Testis (tissue), 2 donors: ENCODE measurements at regions not wholly inside any gene's neighbourhood (a gene's known extent, or its start where the extent isn't known, plus 50 kb on each side); places are given as distances from the start of the nearest gene placed in this dataset.

Source experiments
- DNase-seq: peaks from one replicate; pipeline ENCODE4 v3.0.0-alpha.2; 2019
- H3K27ac ChIP-seq, 2 donors: fragments of 200-600 bp; sonication (generic); one replicate each; pipeline ENCODE4 v1.5.1; 2019
- H3K27me3 ChIP-seq: fragments of 200-600 bp; sonication (generic); one replicate; pipeline ENCODE4 v1.5.1; 2019
- H3K36me3 ChIP-seq: fragments of 200-600 bp; sonication (generic); one replicate; pipeline ENCODE4 v1.5.1; 2017; ENCODE audit warnings: low read depth; ENCODE audit errors: missing control alignments
- H3K4me1 ChIP-seq: fragments of 200-600 bp; sonication (generic); one replicate; pipeline ENCODE4 v1.5.1; 2019
- H3K4me3 ChIP-seq, 2 donors: fragments of 200-600 bp; sonication (generic); one replicate each; pipeline ENCODE4 v1.5.1; 2017 to 2019
- H3K9me3 ChIP-seq: fragments of 200-600 bp; sonication (generic); one replicate; pipeline ENCODE4 v1.5.1; 2017
- POLR2A ChIP-seq: fragments of 450-650 bp; IDR thresholded peaks from one replicate; pipeline ENCODE4 v1.6.1; 2017; ENCODE audit warnings: antibody characterized with exemption, mild to moderate bottlenecking, moderate library complexity
- WGBS, 2 donors: methylation state at CpG; one replicate each; pipeline ENCODE4 v1.1.5; 2018; 5-methylcytosine and 5-hydroxymethylcytosine counted together
- intact Hi-C: fragments of 100-400 bp; cut with DNase I; formaldehyde crosslinking; loops from one replicate; pipeline ENCODE4 v1.15.1; 2023; ENCODE audit warnings: low total_unique reads
- TF ChIP-seq, protein P1 (sequence below), 3 experiments: fragments of 450-650 bp in 2 of 3; fragments of 200-600 bp in 1 of 3; sonication (generic) in 1 of 3; IDR thresholded peaks; one replicate each; pipeline ENCODE4 v1.5.1; 2016 to 2019; ENCODE audit warnings: antibody characterized with exemption in 3 of 3, mild to moderate bottlenecking in 2 of 3, moderate library complexity in 1 of 3

GRCh38 chr21:23016617-23017016, 2018.4 kb downstream of the NCAM2 start:
- Histone ChIP-seq H3K27me3 (no peaks in the 10 kb centered on the region), H3K9me3 (no peaks in the 10 kb centered on the region), H3K4me1 (no peaks in the 10 kb centered on the region), H3K4me3 (no peak overlapping the region), H3K36me3 (no peaks in the 10 kb centered on the region), H3K27ac (no peak overlapping the region)
- TF ChIP-seq, protein P1, sequence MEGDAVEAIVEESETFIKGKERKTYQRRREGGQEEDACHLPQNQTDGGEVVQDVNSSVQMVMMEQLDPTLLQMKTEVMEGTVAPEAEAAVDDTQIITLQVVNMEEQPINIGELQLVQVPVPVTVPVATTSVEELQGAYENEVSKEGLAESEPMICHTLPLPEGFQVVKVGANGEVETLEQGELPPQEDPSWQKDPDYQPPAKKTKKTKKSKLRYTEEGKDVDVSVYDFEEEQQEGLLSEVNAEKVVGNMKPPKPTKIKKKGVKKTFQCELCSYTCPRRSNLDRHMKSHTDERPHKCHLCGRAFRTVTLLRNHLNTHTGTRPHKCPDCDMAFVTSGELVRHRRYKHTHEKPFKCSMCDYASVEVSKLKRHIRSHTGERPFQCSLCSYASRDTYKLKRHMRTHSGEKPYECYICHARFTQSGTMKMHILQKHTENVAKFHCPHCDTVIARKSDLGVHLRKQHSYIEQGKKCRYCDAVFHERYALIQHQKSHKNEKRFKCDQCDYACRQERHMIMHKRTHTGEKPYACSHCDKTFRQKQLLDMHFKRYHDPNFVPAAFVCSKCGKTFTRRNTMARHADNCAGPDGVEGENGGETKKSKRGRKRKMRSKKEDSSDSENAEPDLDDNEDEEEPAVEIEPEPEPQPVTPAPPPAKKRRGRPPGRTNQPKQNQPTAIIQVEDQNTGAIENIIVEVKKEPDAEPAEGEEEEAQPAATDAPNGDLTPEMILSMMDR (IDR thresholded peaks at IDR 0.05) = peak in 2 of 3 experiments; percentile 21 to 27
- TF ChIP-seq POLR2A = no peak
- whole genome bisulfite sequencing, 2 donors = 54 to 68% methylated on average over 4 of the region's 4 CpGs
- intact Hi-C loops = no loop called here
- peak; percentile 70 for DNase-seq

GRCh38 chr21:23017989-23018388, 2019.8 kb downstream of the NCAM2 start:
- H3K4me3 ChIP-seq = no peak overlapping the region
- DNase-seq = no peak
- no peaks in the 10 kb centered on the region for H3K27me3 ChIP-seq
- no peak for TF ChIP-seq POLR2A
- H3K27ac ChIP-seq = no peak overlapping the region
- no peaks in the 10 kb centered on the region for H3K9me3 ChIP-seq
- no peaks in the 10 kb centered on the region for H3K36me3 ChIP-seq
- H3K4me1 ChIP-seq = no peaks in the 10 kb centered on the region
- intact Hi-C loops = no loop called here

DNA sequence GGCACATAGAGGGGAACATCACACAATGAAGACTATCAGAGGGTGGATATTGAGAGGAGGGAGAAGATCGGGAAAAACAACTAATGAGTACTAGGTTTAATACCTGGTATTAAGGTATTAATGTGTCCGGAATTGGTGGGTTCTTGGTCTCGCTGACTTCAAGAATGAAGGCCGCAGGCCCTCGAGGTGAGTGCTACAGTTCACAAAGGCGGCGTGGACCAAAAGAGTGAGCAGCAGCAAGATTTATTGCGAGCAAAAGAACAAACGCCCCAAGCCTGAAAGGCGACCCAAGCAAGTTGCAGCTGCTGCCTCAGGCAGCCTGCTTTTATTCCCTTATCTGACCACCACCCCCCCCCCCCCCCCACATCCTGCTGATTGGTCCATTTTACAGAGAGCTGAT, 2022.8 kb downstream of the NCAM2 start:
- intact Hi-C loops = no loop called here
- no peak for DNase-seq
- H3K4me1 ChIP-seq = no peaks in the 10 kb centered on the region
- H3K27me3 ChIP-seq = no peaks in the 10 kb centered on the region
- peak overlapping the region in 1 of 2 donors; percentile 39 for H3K4me3 ChIP-seq
- H3K36me3 ChIP-seq = no peaks in the 10 kb centered on the region
- TF ChIP-seq POLR2A = no peak
- TF ChIP-seq, protein P1 (IDR thresholded peaks at IDR 0.05) = no peak
- 64 to 71% methylated on average over 10 of the region's 10 CpGs for WGBS, 2 donors
- no peak overlapping the region for H3K27ac ChIP-seq
- H3K9me3 ChIP-seq = no peaks in the 10 kb centered on the region

GRCh38 chr21:23021481-23021880, 2023.3 kb downstream of the NCAM2 start:
- intact Hi-C loops = no loop called here

GRCh38 chr21:23026878-23027277, 2028.7 kb downstream of the NCAM2 start:
- WGBS, 2 donors = 88 to 94% methylated on average over 2 of the region's 2 CpGs
- no peak for TF ChIP-seq POLR2A
- TF ChIP-seq, protein P1 (IDR thresholded peaks at IDR 0.05) = no peak
- Histone ChIP-seq H3K27ac (no peak overlapping the region), H3K4me1 (no peaks in the 10 kb centered on the region), H3K9me3 (no peaks in the 10 kb centered on the region), H3K4me3 (no peak overlapping the region), H3K36me3 (no peaks in the 10 kb centered on the region), H3K27me3 (no peaks in the 10 kb centered on the region)
- intact Hi-C loops = no loop called here
- DNase-seq = no peak

More at GRCh38 chr21:23021481-23021880, 2023.3 kb downstream of the NCAM2 start:
- no peaks in the 10 kb centered on the region for H3K36me3 ChIP-seq
- peak overlapping the region; percentile 33 to 39 for H3K4me3 ChIP-seq
- no peaks in the 10 kb centered on the region for H3K9me3 ChIP-seq
- no peaks in the 10 kb centered on the region for H3K4me1 ChIP-seq
- DNase-seq = peak; percentile 28
- no peak overlapping the region for H3K27ac ChIP-seq
- no peak for TF ChIP-seq POLR2A
- TF ChIP-seq, protein P1 (IDR thresholded peaks at IDR 0.05) = no peak
- 83 to 86% methylated on average over 26 to 37 of the region's 37 CpGs for WGBS, 2 donors
- no peaks in the 10 kb centered on the region for H3K27me3 ChIP-seq
